ENCODE measurements at regions not wholly inside any gene's neighbourhood (a gene's known extent, or its start where the extent isn't known, plus 50 kb on each side); places are given as distances from the start of the nearest gene placed in this dataset.

- no peak for TF ChIP-seq POLR2A (IDR thresholded peaks at IDR 0.05)
- no peak for TF ChIP-seq CTCF (IDR thresholded peaks at IDR 0.05)
- no peak for DNase-seq
- no peaks in the 10 kb centered on the region for H3K36me3 ChIP-seq
- H3K27ac ChIP-seq = no peak overlapping the region
- intact Hi-C loops (cut with DNase I; ENCODE audit: low total_unique reads) = no loop called here
- H3K27me3 ChIP-seq = no peaks in the 10 kb centered on the region
- H3K9me3 ChIP-seq = no peaks in the 10 kb centered on the region
- H3K4me1 ChIP-seq = no peaks in the 10 kb centered on the region
- H3K4me3 ChIP-seq = no peak overlapping the region
Observed at GRCh38 chr10:105973902-105974301, 1190.6 kb downstream of the SORCS1 start.

- no peak for DNase-seq
- TF ChIP-seq CTCF (IDR thresholded peaks at IDR 0.05) (no peak), POLR2A (IDR thresholded peaks at IDR 0.05) (no peak)
- Histone ChIP-seq H3K27ac (no peak overlapping the region), H3K27me3 (no peaks in the 10 kb centered on the region), H3K36me3 (no peaks in the 10 kb centered on the region), H3K4me1 (no peaks in the 10 kb centered on the region), H3K4me3 (no peak overlapping the region), H3K9me3 (no peaks in the 10 kb centered on the region)
- intact Hi-C loops (cut with DNase I; ENCODE audit: low total_unique reads) = no loop called here
Observed at GRCh38 chr10:105973360-105973759, 1191.1 kb downstream of the SORCS1 start.

- H3K36me3 ChIP-seq = no peaks in the 10 kb centered on the region
- intact Hi-C loops (cut with DNase I; ENCODE audit: low total_unique reads) = no loop called here
- H3K4me3 ChIP-seq = no peak overlapping the region
- TF ChIP-seq CTCF (IDR thresholded peaks at IDR 0.05) (no peak), POLR2A (IDR thresholded peaks at IDR 0.05) (no peak)
- no peak overlapping the region for H3K27ac ChIP-seq
- no peaks in the 10 kb centered on the region for H3K4me1 ChIP-seq
- H3K27me3 ChIP-seq = no peaks in the 10 kb centered on the region
- DNase-seq = no peak
- H3K9me3 ChIP-seq = no peaks in the 10 kb centered on the region
Observed at GRCh38 chr10:105971460-105971859, 1193.0 kb downstream of the SORCS1 start.

GRCh38 chr10:105969884-105970377, 1194.6 kb downstream of the SORCS1 start:
- DNase-seq = no peak
- Histone ChIP-seq H3K9me3 (no peaks in the 10 kb centered on the region), H3K4me1 (no peaks in the 10 kb centered on the region), H3K36me3 (no peaks in the 10 kb centered on the region), H3K27ac (no peak overlapping the region), H3K4me3 (no peak overlapping the region), H3K27me3 (no peaks in the 10 kb centered on the region)
- TF ChIP-seq POLR2A (IDR thresholded peaks at IDR 0.05) = no peak
- intact Hi-C loops (cut with DNase I; ENCODE audit: low total_unique reads) = no loop called here

- no peak overlapping the region for H3K4me3 ChIP-seq
- no peak overlapping the region for H3K27ac ChIP-seq
- DNase-seq = no peak
- TF ChIP-seq POLR2A (IDR thresholded peaks at IDR 0.05) = no peak
- intact Hi-C loops (cut with DNase I; ENCODE audit: low total_unique reads) = no loop called here
- no peaks in the 10 kb centered on the region for H3K9me3 ChIP-seq
- H3K36me3 ChIP-seq = no peaks in the 10 kb centered on the region
- H3K4me1 ChIP-seq = no peaks in the 10 kb centered on the region
- H3K27me3 ChIP-seq = no peaks in the 10 kb centered on the region
Observed at GRCh38 chr10:105968666-105969065, 1195.8 kb downstream of the SORCS1 start.

GRCh38 chr10:105967256-105967655, 1197.2 kb downstream of the SORCS1 start:
- H3K36me3 ChIP-seq = no peaks in the 10 kb centered on the region
- H3K9me3 ChIP-seq = no peaks in the 10 kb centered on the region
- intact Hi-C loops (cut with DNase I; ENCODE audit: low total_unique reads) = no loop called here
- no peak overlapping the region for H3K27ac ChIP-seq
- H3K27me3 ChIP-seq = no peaks in the 10 kb centered on the region
- no peak for TF ChIP-seq POLR2A (IDR thresholded peaks at IDR 0.05)
- TF ChIP-seq CTCF (IDR thresholded peaks at IDR 0.05) = no peak
- DNase-seq = no peak
- H3K4me3 ChIP-seq = no peak overlapping the region
- H3K4me1 ChIP-seq = no peaks in the 10 kb centered on the region

Measured in uterus (tissue), 3 donors.